ENCODE measurements at regions not wholly inside any gene's neighbourhood (a gene's known extent, or its start where the extent isn't known, plus 50 kb on each side); places are given as distances from the start of the nearest gene placed in this dataset.
"Not testable (repeated sequence)": the region's sequence is repeated elsewhere in the genome, so short reads cannot be mapped to it uniquely, and the experiment has no call there.

DNA sequence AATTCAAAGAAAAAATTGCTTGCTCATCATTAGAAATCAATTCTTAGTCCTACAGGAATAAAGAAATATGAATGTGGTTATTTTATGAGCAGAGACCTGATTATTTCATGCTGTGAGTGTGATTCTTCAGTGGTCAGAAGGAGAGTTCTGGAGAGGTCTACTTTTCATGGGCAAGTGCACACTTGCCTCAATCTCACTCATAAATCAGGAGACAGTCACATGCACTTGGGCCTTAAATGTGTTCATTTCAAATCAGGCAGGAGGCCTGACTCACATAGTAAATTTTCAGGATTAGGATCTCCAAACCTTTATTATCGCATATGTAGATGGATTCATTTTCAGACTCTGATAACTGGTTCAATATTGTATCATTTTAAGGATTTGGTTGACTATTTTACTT lies 323.2 kb upstream of the CCNH start:
- no peak for DNase-seq

DNA sequence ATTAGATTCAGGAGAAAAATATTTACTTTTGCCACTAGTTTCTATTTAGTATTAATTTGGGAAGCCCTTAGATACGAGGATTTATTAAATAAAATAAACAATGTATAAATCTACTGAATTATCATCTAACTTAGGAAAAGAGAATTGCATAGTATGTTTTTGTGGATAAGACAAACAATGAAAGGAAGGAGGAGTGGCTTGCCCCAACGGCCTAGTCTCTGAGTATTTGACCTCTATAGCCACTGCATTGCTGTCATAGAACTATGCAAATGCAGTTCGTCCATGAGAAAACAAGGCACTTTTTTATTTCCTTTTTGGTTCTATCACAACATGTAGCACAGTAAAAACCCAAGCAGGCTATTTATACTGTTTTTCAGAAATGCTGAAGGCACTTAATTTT lies 321.2 kb upstream of the CCNH start:
- DNase-seq = no peak

DNA sequence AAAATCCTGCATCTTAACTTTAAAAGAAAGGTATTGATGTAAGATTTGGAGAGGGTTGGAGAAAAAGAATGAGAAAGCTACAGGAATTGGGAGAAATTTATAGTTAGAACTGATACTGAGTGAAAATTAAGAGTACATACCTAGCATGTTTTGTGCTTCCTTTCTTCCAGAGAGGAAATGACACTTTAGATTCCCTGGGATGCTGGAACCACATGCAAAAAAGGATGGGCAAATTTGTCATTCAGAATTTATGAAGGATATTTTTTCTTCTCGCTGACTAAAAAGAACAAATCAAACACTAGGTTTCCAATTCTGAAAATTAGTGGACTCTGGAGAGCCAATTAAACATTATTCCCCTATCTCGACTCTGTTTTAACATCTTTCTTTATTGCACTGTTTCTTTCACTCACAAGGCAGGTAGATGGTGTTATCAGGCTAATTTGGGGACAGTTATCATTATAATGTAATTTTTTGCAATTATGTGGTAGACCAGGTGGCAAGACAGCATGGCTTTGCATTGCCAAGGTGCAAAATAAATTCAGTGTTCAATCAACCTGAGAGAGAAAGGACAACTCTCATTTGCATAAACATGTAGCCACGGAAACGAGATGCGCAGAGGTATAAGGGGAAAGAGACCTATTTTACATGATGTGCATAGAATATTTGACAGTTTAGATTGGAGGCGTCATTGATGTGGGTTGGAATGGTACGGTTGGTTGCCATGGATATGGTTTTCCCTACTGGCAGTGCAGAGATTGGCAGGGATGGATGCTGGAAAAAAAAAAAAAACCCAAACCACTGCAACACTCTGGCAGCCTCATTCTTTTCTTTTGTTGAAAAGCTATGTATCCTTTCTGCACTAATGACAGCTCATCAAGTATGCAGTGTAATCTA lies 320.4 kb upstream of the CCNH start:
- DNase-seq = no peak

DNA sequence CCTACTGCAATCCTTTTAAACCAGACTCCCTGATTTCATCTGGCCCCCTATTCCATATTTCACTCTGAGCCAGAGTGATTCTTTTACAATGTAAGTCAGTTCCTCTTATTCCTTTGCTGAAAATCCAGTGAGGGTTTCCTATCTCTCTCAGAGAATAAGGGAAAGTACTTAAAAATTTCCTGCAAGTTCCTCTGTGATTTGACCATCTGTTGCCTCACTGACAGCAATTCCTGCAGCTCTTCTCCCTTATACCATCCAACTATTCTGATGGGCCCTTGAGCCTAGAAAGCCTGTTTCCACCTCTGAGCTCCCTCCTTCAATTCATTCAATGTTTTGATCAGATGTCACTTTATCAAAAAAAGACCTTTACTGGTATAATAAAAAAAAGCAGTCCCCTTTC lies 317.1 kb upstream of the CCNH start:
- no peak for DNase-seq

DNA sequence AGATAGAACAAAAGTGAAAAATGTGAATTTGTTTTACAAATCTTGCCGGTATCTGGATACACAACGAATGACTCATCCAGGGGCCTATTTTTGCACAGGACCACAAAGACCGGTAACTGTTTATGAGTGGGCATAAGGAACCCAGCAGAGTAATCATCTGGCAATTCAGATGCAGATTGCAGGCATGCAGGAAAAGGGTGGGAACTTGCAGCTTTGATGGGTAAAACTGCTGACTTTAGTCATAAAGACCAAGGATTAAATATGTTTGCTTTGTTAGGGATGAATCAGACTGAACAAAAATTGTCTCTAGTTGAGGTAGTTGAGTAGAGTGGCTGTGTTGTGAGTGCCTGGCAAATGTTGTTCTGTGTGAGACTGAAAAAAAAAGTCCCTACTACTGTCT lies 309.6 kb upstream of the CCNH start:
- DNase-seq = no peak

DNA sequence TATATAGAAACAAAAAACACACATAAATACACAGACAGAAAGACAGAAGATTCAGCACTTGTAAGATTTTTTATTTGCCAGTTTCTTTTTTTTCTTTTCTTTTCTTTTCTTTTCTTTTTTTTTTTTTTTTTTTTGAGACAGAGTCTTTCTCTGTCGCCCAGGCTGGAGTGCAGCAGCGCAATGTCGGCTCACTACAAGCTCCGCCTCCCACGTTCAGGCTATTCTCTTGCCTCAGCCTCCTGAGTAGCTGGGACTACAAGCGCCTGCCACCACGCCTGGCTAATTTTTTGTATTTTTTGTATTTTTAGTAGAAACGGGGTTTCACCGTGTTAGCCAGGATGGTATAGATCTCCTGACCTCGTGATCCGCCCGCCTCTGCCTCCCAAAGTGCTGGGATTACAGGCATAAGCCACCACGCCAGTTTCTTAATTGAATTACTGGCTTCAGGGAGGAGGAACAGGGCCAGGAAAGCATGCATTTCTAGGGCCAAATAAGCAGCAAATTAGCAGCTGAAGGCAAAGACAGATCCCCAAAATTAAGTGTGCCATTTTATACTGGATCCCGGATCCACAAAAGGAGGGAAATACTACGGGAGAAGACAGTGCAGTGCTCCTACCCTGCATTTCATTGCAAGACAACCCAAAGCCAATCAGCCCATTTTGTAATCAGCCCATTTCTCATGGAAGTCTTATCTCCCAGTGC lies 305.6 kb upstream of the CCNH start:
- DNase-seq = not testable (repeated sequence)

DNA sequence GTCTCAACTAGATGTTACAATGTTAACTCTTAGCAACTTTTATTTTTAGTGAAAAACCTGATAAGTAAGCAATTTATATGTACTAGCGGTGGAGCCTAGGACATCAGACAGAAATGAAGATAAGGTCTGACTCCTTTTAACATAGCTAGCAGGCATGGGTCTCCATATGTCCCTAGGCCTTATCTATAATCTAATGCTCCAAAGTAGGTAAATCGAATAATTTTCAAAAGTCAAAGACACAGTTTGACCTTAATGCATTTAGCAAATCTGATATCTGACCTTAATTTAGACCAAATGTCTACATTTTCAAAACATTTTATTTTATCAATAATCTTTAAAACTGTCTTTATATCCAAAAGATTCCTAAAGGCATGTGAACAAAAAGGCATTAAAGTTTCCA lies 305.0 kb upstream of the CCNH start:
- no peak for DNase-seq

DNA sequence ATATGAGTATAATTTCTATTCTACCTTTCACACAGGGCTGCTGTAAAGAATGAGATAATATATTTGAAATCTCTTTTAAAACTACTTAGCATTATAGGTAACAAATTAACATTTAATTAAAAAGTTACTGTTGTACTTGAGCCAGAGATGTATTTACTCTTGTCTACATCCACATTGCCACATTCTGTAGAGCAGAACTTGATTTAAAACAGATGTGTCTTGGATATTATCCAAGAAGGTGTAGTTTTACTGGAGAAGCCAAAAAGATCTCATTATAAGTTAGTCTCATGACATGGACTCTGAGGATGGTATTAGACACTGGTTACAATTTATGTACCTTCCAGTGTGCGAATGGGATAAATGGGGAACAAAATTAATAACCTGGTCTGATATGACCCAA lies 293.1 kb upstream of the CCNH start:
- DNase-seq = no peak

DNA sequence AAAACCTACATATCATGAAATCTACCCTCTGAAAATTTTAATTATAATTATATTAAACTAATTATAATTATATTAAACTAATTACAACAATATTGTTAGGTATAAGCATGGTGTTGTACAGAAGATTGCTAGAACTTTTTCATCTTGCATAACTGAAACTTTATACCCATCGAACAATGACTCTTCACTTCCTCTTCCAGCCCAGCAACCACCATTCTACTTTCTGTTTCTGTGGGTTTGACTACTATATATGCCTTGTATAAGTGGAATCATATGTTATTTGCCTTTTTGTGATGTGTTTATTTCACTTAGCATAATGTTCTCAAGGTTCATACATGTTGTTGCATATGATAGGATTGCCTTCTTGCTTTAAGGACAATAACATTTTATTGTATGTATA lies 274.2 kb upstream of the CCNH start:
- DNase-seq = no peak

DNA sequence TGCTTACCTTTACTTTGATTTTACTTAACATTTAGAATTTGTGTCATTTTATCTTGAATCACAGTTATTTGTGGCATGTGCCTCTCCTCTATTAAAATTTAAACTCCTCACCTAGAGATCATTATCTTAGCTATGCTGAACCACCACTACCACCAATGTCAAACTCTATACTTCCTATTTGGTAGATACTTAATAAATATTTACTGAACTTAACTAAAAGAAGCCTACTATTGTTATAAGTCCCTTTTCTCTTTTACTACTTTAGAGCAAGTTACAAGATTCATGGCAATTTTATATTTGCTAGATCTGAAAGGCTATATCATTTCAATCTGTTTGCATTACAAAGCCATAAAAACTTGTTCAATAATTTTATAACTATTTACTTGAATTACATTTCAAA lies 273.3 kb upstream of the CCNH start:
- no peak for DNase-seq

DNA sequence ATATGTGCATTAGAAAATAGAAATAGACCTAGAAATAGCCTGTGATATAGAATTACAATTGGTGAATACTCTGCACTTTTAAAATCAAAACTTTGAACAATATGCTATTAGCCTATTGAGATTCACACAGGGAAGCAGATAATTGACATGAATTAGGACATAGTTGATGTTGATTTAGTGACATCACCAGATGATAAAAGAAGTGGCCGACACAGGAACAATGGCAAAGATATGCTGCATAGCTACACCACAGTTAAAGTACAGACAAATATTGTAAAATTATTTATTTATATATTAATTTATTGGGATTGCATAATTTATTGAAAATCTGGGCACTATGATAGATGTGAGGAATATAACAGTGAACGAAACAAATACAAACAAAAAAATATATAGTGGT lies 261.5 kb upstream of the CCNH start:
- DNase-seq = no peak

DNA sequence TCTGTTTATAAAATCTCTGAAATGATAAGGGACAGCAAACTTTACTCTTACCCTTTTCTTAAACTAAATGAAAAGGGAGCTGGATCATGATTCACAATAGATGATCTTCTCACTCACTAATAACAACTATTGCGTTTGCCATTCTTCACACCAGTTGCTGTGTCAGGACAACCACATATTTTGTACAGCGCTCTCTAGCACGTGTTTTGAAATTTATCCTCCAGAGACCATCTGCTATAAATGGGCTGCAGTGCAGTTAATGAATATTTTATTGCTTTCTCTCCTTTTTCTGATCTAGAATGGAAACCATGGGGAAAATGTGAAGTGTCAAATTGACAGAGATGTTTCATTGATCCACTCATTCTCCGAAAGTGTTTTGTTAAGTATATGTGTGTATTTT lies 258.4 kb upstream of the CCNH start:
- DNase-seq = no peak

DNA sequence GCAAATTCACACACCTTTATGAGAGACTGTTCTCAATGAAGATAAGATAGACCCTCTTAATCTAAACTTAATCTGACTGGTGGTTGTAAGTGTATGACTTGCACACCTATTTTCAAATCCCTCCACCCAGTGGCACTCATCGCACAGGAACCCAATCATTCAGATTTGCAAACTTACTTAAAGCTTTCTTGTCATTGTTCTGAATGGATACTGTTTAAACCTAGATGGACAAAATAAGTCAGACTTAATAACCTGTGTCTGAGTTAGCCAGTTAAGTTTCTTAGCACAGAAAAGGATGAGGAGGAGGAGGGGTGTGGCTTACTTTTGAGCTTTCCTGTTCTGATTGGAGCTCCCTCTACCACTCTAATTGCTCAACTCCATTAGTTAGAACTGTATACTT lies 252.4 kb upstream of the CCNH start:
- DNase-seq = no peak

DNA sequence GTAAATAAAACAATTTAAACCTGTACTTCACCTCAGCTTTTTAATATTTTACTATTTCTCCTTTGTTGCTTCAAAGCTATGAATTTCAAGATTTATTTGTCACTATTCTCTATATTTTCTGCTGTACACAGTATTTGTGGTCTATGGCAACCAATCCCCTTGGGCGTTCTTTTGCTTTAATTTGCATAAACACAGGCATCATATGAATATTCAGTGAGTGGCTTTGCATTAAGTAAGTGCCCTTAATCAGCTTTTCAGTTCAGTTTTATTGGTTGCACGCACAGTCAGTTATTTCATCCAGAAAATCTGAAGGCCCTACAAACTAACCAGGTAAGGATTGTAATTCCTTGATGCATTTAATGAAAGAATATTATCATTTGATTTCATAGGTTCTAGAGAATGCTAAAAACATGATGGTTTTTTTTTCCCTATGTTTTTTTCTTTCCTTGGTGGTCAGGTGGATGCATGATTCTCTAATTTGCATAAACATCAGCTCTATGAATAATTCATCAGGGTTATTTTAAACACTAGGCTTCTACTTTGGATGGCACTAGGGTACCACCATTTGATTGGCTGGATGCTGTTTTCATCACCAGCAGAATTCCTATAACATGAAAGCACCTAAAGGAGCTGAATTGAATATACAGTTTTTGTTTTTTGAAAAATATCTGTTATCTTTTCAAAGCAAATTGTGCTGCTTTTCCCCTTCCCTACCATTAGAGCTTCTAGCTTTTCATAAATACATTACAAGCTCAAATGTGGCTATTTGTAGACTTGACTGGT lies 249.2 kb upstream of the CCNH start:
- DNase-seq = no peak

DNA sequence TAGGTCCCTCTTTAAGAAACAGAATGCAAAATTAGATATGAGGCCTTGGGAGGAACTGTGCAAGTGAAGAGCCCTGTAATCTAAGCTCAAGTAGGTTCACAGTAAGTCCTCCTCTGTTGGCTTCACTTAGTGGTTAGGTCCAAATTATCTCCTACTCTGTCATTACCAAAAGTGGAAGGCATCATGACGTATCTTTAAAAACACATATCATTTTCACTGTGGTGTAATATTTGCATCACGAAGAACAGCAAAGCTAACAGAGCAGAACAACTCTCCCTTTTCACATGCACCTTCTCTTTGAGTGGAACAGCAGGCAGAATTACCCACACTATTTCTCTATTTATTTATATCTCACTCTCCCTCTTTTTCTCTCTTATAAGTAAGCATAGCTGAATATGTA lies 240.5 kb upstream of the CCNH start:
- DNase-seq = no peak

DNA sequence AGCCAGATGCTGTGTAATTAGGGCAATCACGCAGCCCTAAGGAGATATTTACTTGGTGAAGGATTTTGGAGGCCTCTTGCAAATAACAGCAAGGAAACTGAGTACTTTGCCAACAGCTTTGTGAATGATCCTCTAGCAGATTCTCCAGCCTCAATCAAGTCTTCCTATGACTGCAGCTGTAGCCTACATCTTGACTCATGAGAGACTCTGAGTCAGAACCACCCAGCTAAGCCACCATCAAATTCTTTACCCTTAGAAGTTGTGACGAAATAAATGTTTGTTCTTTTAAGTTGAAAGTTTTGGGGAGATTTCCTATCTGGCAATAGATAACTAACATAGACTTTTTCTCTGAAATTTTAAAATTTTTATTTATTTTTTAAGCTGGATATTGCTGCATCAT lies 237.6 kb upstream of the CCNH start:
- DNase-seq = no peak

DNA sequence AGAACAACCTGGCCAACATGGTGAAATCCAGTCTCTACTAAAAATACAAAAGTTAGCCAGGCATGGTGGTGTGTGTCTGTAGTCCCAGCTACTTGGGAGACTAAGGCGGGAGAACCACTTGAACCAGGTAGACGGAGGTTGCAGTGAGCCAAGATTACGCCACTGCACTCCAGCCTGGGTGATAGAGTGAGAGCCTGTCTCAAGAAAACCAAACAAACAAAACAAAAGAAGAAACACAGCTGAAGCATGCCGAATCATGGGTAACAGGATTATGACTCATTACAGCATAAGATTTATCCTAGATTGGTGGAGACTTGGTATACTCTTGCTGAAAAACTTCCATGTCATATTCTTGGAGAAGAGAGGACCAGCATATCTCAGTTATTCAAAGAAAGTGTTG lies 236.7 kb upstream of the CCNH start:
- no peak for DNase-seq

DNA sequence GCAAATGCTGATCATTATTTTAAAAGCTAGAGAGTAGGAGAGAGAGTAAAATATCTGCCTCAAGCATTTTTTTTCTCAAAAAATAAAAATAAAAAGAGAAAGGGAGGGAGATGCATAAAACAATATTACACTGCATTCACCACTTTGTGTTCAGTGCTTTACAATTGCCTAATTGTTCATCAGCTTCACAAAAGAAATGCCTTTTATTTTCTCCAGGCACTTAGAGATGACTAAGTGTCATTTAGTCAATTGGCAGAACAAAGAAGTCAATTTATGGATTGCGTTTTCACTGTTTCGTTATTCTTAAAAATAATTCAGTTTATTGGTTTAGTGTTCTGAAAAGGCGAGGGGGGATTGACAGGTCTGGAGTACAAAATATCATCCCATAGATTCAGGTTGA lies 232.5 kb upstream of the CCNH start:
- DNase-seq = no peak

DNA sequence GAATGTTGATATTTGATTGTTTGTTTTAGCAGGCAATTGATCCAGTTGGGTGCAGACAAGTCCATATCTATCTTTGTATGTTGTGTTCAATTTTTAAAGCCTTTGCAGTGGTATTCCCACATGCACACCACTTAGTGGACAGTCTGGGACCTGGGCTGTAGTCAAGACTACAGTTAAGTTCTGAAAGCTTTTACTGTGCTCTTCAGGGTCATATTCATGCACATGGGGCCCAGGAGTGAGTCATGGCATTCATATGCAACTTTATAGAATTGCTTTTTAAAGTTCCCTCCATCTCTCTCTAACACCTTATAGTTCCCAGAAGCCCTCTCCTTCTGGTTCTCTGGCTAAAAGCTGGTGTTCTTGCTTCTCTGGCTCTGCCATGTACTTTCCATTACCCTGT lies 228.2 kb upstream of the CCNH start:
- DNase-seq = no peak

DNA sequence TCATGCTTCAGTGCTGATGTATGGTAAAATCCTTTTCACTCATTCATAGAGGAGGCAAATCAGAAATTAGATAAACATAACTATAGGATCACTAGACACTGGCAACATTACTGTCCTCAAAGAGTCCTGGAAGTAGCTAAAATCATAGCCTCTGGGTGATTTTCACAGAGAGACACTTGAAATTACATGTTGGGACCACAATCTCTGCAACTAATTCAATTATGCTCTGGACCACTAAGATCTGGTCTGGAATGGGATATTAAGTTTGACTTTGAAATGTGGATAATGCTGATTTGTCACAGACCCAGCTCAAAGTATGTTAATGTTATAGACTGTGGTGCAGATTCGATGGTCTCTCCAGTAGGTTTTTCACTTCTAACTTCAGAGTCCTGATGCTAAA lies 214.6 kb upstream of the CCNH start:
- no peak for DNase-seq

DNA sequence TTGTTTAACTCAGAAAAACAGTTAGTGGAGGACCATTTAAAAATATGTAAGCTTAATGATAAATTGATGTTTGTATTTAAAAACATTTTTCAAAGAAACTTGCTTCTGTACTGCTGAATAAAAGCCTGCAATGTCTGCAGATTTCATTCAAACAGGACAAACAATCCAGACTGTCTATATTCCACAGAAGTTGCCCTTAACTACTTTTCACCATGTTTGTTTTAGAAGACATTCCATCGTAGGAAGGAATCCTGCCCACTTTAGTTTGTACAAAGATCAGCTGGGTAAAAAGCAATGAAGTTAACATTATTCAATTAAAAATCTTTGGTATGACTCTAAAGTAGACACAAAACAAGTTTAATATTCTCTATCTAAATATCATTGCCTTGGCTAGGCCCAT lies 195.7 kb upstream of the CCNH start:
- no peak for DNase-seq

DNA sequence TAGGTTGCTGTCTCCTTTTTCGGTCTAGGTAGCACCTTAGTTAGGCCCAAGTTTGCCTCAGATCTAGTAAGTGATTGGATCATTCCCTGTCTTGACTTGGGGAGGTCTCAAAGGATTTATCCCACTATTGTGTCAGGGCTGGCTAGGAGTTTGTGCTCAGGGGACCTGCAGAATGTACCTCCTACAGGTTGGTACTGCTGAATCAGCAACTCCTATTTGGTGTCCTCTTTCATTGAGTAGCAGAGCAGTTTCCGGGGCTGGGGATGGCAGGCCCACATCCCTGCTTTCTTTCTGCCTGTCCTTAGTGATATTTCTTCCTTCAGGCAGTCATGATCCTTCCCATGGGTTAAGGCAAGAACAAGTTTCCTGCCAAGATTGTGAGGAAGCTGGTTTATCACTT lies 192.9 kb upstream of the CCNH start:
- no peak for DNase-seq

DNA sequence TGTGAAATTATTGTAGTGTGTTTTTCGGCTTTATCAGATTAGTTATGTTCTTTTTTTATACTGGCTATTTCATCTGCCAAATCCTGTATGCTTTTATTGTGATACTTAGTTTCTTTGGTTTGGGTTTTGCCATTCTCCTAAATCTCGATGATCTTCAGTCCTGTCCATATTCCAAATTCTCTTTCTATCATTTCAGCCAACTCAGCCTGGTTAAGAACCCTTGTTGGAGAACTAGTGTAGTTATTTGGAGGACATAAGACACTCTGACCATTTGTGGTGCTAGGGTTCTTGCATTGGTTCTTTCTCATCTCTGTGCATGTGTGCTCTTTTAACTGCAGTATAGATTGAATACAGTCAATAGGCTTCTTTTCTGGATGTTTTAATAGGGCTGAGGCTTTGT lies 187.0 kb upstream of the CCNH start:
- DNase-seq = no peak

DNA sequence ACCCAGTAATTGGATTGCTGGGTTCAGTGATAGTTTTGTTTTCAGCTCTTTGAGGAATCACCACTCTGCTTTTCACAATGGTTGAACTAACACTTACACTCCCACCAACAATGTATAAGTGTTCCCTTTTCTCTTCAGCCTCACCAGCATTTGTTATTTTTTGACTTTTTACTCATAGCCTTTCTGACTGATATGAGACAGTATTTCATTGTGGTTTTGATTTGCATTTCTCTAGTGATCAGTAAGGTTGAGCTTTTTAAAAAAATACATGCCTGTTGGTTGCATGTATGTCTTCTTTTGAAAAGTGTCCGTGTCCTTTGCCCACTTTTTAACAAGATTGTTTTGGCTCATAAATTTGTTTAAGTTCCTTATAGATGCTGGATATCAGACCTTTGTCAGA lies 185.7 kb upstream of the CCNH start:
- no peak for DNase-seq
